ENCODE measurements at regions not wholly inside any gene's neighbourhood (a gene's known extent, or its start where the extent isn't known, plus 50 kb on each side); places are given as distances from the start of the nearest gene placed in this dataset.

DNA sequence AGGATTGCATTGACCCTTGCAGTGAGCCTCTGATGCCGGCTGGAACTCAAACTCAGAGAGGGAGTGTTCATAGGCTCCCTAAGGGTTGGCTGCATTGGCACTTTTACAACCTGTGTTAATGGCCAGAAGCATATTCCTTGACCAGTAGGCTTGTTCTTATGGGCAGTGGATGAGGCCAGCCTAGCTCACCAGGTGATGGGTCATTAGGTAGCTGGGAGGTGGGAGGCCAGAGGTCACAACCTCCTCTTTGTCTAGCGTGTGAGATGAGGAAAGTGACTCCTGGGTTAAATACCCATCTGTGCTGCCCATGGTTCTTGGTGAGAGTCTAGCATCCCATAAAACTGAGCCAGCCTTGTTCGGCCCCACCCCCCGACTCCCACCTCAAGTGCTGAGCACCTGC is 275.7 kb upstream of the CTNNB1 start:
- Histone ChIP-seq H3K27ac (ENCODE audit: low read depth, low read length) (no peak overlapping the region), H2AK5ac (ENCODE audit: low read depth, low read length) (0 out of 2 replicates have a peak overlapping the region, but pooled peaks have one; percentile 1), H3K27me3 (replicated peaks in 1 of 4; ENCODE audit: control insufficient read depth in 3 of 4, extremely low read depth in 1 of 4, insufficient read depth in 3 of 4, low read length in 3 of 4) (no peaks in the 10 kb centered on the region), H3K4ac (replicated peaks; ENCODE audit: insufficient read length, low read depth, low read length) (no peak overlapping the region), H3K36me3 (ENCODE audit: control insufficient read depth in 2 of 4, insufficient read depth in 4 of 4, low read length in 3 of 4) (no peaks in the 10 kb centered on the region), H3K9ac (replicated peaks in 1 of 4; ENCODE audit: extremely low read depth in 1 of 4, low read depth in 3 of 4, low read length in 3 of 4) (no peak overlapping the region), H4K91ac (replicated peaks; ENCODE audit: insufficient read length, low read length) (no peak overlapping the region), H3K56ac (replicated peaks; ENCODE audit: insufficient read length, low read depth, low read length) (no peak overlapping the region), H3K23me2 (ENCODE audit: low read depth, low read length) (no peaks in the 10 kb centered on the region), H2BK15ac (ENCODE audit: low read length) (no peak overlapping the region), H4K5ac (ENCODE audit: insufficient read length, low read depth, low read length) (no peak overlapping the region), H2BK20ac (ENCODE audit: low read length) (no peak overlapping the region), H3K4me1 (replicated peaks in 1 of 4; ENCODE audit: control insufficient read depth in 3 of 4, insufficient read depth in 4 of 4, low read length in 3 of 4) (peaks cover 0 to 15% (median 6%) of the 10 kb centered on the region in 4 experiments; a peak in 4 of 7 replicates), H3K23ac (ENCODE audit: insufficient read length) (no peak overlapping the region), H3K18ac (ENCODE audit: extremely low read depth, low read length) (no peak overlapping the region), H4K20me1 (replicated peaks in 1 of 2; ENCODE audit: control insufficient read depth in 1 of 2, insufficient read depth in 2 of 2, low read length in 2 of 2) (no peaks in the 10 kb centered on the region), H2AFZ (ENCODE audit: low read length) (no peak overlapping the region), H3K9me3 (ENCODE audit: insufficient read depth in 2 of 2, low read depth in 1 of 2, low read length in 1 of 2) (peaks cover 0 to 3% of the 10 kb centered on the region in 2 experiments; a peak in 1 of 4 replicates), H3K14ac (ENCODE audit: insufficient read length) (no peak overlapping the region), H3K4me3 (ENCODE audit: extremely low read depth in 1 of 4, insufficient read depth in 2 of 4, low read depth in 3 of 4, low read length in 4 of 4) (no peak overlapping the region), H2BK12ac (ENCODE audit: low read depth, low read length) (no peak overlapping the region), H2BK5ac (ENCODE audit: low read depth, low read length) (peak overlapping the region; percentile 42; the same call in 1 of the 2 replicates), H3K79me2 (ENCODE audit: control insufficient read depth in 1 of 2, insufficient read depth in 2 of 2, low read length in 2 of 2) (no peaks in the 10 kb centered on the region), H3K79me1 (ENCODE audit: low read depth, low read length) (no peaks in the 10 kb centered on the region), H3K4me2 (ENCODE audit: insufficient read depth in 1 of 2, low read depth in 2 of 2, low read length in 2 of 2) (no peak overlapping the region), H4K8ac (ENCODE audit: extremely low read depth, insufficient read depth, low read length) (no peak overlapping the region), H2BK120ac (replicated peaks; ENCODE audit: low read depth, low read length) (no peak overlapping the region)
- FAIRE-seq (no peak), DNase-seq (ENCODE audit: low read depth in 1 of 2, low spot score in 2 of 2) (no peak)
- CTCF ChIA-PET (ENCODE audit: partially characterized antibody) = no interaction called here
- WGBS, 2 experiments (ENCODE audit: extremely low coverage in 1 of 2, insufficient coverage in 1 of 2, insufficient read length in 1 of 2, insufficient replicate concordance in 2 of 2, low coverage in 1 of 2, low lambda C conversion rate in 2 of 2, missing lambda C conversion rate in 1 of 2) = 81% methylated on average over 4 of the region's 4 CpGs; no CpG with 5 or more reads in 1 of the 2 experiments
- POLR2A ChIA-PET (ENCODE audit: partially characterized antibody) = no interaction called here
- TF ChIP-seq SP1 (IDR thresholded peaks at IDR 0.05; ENCODE audit: low read depth, low read length) = no peak
- TF ChIP-seq TBP (IDR thresholded peaks at IDR 0.05; ENCODE audit: low read depth, low read length) = no peak
- TF ChIP-seq ATF3 (IDR thresholded peaks at IDR 0.05; ENCODE audit: insufficient read depth, low read depth, low read length) = no peak
- no peak for TF ChIP-seq ZNF274 (IDR thresholded peaks at IDR 0.05; ENCODE audit: borderline replicate concordance, extremely low read depth, low read length)
- TF ChIP-seq, protein P1, sequence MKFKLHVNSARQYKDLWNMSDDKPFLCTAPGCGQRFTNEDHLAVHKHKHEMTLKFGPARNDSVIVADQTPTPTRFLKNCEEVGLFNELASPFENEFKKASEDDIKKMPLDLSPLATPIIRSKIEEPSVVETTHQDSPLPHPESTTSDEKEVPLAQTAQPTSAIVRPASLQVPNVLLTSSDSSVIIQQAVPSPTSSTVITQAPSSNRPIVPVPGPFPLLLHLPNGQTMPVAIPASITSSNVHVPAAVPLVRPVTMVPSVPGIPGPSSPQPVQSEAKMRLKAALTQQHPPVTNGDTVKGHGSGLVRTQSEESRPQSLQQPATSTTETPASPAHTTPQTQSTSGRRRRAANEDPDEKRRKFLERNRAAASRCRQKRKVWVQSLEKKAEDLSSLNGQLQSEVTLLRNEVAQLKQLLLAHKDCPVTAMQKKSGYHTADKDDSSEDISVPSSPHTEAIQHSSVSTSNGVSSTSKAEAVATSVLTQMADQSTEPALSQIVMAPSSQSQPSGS (IDR thresholded peaks at IDR 0.05; ENCODE audit: low read length) = no peak
- TF ChIP-seq PHF8 (conservative IDR thresholded peaks at IDR 0.05; ENCODE audit: low read depth, low read length) = no peak
- TF ChIP-seq POU5F1 (IDR thresholded peaks at IDR 0.05; ENCODE audit: low read depth, low read length) = no peak
- TF ChIP-seq EZH2 (IDR thresholded peaks at IDR 0.05; ENCODE audit: low read depth, low read length, severe bottlenecking) = no peak
- TF ChIP-seq RXRA (IDR thresholded peaks at IDR 0.05; ENCODE audit: insufficient read depth, low read depth, low read length) = no peak
